Gastroesophageal sphincter (tissue), 3 donors: ENCODE measurements at regions not wholly inside any gene's neighbourhood (a gene's known extent, or its start where the extent isn't known, plus 50 kb on each side); places are given as distances from the start of the nearest gene placed in this dataset.

Experiments used
- EP300 ChIP-seq: sonication (generic); formaldehyde crosslinking; IDR thresholded peaks from one replicate; pipeline ENCODE4 v1.6.1; 2017; ENCODE audit warnings: antibody characterized with exemption, mild to moderate bottlenecking
- POLR2A ChIP-seq, 2 donors: fragments of 450-650 bp; IDR thresholded peaks; one replicate each; pipeline ENCODE4 v1.6.1; 2017; ENCODE audit warnings: antibody characterized with exemption in 2 of 2, mild to moderate bottlenecking in 2 of 2, moderate library complexity in 1 of 2
- TF ChIP-seq, protein P1 (sequence below), 4 experiments: fragments of 200-600 bp in 2 of 4; fragments of 450-650 bp in 2 of 4; sonication (generic) in 1 of 4; IDR thresholded peaks; one replicate each; pipeline ENCODE4 v1.5.1; 2017 to 2019; ENCODE audit warnings: antibody characterized with exemption in 4 of 4, mild to moderate bottlenecking in 2 of 4, moderate library complexity in 2 of 4

DNA sequence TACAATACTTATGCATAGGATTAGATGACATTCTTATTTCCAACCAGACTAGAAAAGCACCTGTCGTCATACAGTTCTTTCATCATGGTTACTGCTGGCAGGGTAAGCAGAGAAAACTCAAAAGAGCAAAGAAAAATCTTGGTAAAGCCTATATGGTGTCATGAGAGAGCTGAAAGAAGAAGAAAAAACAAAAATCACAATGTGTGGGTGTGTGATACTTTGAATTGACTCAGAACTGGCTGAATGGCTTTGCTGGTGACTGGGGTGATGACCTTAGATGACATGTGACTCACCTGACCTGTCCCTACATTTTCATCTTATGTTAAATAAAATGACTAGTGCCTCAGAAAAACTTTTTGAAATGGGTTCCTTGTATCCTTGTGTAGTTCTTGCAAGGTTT is 278.1 kb upstream of the LMO3 start:
- TF ChIP-seq POLR2A (IDR thresholded peaks at IDR 0.05), result no peak
- TF ChIP-seq, protein P1, sequence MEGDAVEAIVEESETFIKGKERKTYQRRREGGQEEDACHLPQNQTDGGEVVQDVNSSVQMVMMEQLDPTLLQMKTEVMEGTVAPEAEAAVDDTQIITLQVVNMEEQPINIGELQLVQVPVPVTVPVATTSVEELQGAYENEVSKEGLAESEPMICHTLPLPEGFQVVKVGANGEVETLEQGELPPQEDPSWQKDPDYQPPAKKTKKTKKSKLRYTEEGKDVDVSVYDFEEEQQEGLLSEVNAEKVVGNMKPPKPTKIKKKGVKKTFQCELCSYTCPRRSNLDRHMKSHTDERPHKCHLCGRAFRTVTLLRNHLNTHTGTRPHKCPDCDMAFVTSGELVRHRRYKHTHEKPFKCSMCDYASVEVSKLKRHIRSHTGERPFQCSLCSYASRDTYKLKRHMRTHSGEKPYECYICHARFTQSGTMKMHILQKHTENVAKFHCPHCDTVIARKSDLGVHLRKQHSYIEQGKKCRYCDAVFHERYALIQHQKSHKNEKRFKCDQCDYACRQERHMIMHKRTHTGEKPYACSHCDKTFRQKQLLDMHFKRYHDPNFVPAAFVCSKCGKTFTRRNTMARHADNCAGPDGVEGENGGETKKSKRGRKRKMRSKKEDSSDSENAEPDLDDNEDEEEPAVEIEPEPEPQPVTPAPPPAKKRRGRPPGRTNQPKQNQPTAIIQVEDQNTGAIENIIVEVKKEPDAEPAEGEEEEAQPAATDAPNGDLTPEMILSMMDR (IDR thresholded peaks at IDR 0.05), result no peak
- TF ChIP-seq EP300, result no peak
